ENCODE measurements at regions not wholly inside any gene's neighbourhood (a gene's known extent, or its start where the extent isn't known, plus 50 kb on each side); places are given as distances from the start of the nearest gene placed in this dataset.

DNA sequence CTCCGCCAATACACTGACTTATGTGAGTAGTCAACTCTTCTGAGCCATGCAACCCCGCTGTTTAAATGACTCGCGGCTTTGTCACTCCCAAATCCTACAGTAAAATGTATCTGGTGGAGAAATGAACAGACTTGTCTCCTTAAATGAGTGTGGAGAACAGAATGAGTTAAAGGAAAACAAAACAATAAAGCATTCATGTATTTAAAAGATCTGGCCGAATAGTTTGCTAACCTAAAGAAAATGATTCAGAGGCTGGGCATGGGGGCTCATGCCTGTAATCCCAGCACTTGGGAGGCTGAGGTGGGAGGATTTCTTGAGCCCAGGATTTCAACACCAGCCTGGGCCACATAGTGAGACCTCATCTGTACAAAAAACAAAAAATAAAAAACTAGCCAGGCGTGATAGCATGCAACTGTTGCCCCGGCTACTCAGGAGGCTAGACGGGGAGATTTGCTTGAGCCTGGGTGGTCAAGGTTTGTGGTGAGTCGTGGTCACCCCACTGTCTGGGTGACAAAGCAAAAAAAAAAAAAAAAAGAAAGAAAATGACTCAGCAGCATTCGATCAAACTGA lies 86.5 kb upstream of the PFKP start:
- DNase-seq = no peak

- DNase-seq = no peak
Measured at GRCh38 chr10:2980116-2980515, 87.2 kb upstream of the PFKP start.

- DNase-seq = no peak
Measured at GRCh38 chr10:2979306-2979705, 88.0 kb upstream of the PFKP start.

GRCh38 chr10:2978574-2979273 lies 88.6 kb upstream of the PFKP start:
- no peak for DNase-seq

DNA sequence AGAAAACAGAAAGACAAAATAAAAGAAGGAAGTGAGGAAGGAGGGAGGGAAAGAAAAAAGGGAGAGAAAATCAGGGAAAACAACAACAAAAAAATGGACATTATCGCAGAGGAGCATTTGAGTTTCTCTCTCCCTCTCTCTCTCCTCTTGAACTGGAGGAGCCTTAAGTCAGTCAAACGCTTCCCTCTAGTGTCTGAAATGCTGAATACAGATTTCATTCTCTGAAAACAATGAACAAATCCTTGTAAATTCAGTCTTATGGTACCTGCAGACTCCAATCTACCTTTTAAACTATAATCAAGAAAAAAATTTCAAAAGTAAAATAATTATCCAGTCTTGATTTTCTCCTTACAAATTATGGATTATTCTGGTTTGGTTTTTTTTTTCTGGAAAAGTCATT lies 89.2 kb upstream of the PFKP start:
- DNase-seq = no peak

- DNase-seq = no peak
Measured at GRCh38 chr10:2974503-2975207, 92.7 kb upstream of the PFKP start.

GRCh38 chr10:2974083-2974482 lies 93.3 kb upstream of the PFKP start:
- no peak for DNase-seq

- no peak for DNase-seq
Measured at GRCh38 chr10:2972810-2973209, 94.5 kb upstream of the PFKP start.

- no peak for DNase-seq
Measured at GRCh38 chr10:2972216-2972615, 95.1 kb upstream of the PFKP start.

DNA sequence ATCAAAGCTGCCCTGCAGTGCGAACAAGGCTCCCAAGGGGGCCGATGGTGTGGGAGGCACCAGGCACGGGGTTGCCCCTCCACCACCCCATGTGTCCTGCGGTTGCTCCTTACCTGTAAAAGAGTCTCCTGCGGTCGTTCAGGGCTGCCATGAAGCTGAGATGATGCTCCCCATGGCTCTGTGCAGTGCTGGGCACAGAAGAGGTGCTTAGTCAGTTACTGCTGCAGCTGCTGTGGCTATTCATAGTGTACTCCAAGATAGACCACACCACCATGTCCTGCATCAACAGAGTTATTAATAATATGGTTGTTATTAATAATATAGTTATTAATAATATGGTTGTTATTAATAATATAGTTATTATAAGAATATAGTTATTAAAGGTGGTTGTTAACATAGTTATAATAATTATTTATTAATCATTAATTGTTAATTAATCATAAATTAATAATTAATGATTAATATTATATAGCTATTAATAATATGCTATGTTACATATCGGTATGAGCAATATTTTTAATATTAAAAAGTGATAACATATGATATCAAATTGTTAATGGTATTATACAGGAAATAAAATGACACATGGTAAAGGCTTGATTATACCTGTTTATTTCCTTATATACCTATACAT lies 97.0 kb upstream of the PFKP start:
- DNase-seq = no peak

DNA sequence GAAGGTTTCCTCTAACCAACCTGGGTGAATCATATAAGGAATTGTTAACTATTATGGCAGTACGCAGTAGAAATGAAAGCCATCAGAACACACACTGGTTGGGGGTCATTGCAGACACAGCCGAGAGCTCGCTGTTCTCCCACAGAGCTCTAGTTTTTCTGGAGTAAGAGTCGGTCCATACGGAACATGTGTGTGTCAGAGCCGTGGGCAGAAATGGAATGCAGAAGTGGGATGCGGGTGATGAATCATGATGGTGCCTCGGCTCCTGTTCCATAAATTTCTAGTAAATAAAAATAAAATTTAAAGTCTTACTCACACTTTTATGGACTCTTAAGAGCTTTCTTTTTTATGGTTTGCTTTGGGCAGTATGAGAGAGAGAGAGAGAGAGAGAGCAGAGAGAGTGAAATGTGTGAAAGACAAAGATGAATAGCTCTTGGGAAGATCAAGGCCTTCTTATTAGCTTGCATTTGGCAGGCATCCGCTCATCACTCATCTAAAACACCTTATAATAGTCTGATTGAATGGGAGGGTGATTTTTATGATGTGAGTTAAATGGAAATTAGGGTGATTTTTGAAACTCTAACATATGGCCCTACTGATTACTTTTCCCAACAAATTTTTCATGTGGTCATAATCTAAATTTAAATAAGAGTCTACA lies 98.8 kb upstream of the PFKP start:
- DNase-seq = no peak

DNA sequence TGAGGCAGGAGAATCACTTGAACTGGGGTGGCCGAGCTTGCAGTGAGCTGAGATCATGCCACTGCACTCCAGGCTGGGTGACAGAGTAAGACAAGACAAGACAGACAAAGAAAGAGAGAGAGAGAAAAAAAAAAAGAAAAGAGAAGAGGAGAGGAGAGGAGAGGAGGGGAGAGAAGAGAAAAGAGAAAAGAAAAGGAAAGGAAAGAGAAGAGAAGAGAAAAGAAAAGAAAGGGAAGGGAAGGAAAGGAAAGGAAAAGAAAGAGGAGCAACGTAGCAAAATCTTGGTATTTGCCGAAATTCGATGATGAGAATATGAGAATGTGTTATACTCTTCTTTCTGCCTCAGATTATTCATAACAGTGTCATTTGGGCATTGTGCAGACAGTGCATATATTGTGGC lies 101.2 kb upstream of the PFKP start:
- DNase-seq = no peak

DNA sequence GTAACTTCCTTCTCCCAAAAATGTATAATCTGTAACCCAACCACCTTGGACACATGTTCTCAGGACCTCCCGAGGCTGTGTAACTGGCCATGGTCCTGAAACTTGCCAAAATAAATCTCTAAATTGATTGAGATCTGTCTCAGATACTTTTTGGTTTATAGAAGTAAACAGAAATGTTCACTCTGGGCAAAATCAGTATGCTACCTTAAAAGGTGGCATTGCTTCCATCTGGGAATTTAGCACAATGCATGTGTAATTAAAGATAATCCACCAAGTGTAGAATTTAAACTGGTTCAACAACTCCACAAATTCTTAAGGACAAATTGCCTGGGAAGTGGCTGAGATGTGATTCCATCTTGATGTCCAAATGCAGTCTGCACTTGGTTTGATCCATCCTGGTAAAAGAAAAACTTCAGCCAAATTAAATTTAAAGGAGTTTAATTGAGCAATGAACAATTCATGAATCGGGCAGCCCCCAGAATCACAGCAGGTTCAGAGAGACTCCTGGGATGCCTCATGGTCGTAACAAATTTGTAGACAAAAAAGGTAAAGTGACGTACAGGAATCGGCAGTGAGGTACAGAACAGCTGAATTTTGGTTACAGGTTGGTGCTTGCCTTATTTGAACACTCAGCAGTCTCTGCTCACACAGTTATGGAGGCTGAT lies 102.6 kb upstream of the PFKP start:
- DNase-seq = no peak

DNA sequence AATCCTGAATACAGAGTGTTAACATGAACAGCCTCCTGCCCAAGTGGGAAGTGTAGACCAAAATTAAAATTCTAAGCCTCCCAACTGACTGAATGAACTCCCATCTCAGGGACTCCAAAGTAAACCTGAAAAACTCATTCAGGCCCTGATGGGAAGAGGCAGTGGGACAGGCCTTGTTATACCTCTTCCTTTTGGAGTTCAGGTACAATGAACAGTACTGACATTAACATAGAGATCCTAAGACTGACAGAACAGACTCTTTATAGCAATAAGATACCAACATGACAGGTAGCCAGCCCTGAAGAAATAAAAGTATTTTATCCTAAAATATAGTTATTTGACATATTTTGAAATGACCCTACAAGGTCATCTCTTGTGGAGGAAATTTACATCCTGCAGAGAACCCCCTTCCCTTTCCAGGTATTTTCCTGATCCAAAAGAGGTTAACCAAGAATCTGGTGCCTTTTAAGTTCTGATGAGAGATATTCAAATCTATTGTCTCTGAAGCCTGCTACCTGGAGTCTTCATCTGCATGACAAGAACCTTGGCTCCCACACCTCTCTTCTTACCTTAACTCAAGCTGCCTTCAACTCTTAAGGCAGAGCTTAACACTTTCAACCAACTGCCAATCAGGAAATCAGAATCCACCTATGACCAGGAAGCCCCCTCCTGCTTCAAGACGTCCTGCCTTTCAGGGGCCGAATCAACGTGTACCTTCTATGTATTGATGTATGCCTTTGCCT lies 103.3 kb upstream of the PFKP start:
- no peak for DNase-seq

DNA sequence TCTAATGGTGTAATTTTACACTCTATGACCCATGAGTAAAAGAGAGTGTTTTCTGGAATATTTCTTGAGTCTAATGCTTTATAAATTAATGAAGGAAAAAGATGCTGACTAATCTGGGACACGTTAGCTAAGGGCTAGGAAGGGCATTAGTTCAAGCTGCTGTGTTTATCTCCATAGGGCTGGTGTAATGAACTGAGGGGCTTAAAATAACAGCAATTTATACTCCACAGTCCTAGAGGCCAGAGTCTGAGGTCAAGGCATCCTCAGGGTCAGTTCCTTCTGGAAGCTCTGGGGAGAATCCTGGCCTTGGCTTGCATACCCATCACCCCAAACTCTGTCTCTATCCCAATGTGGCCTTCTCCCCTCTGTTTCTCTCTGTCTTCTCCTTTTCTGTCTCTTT lies 105.2 kb upstream of the PFKP start:
- no peak for DNase-seq

GRCh38 chr10:2958659-2959058 lies 108.7 kb upstream of the PFKP start:
- DNase-seq = no peak

DNA sequence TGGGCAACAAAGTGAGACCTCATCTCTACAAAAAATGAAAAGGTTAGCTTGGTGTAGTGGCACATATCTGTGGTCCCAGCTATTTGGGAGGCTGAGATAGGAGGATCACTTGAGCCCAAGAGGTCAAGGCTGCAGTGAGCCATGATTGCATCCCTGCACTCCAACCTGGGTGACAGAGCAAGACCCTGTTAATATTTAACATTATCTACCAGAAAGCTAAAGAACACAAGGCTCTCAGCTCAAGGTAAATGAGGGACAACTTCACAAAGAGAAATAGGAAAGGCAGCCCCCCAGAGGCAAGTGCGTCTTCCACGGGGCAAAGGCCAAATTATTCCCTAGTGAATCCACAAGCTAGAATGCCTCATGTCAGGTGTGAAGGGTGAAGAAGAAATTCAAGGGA lies 109.6 kb upstream of the PFKP start:
- DNase-seq = no peak

GRCh38 chr10:2955064-2955463 lies 112.3 kb upstream of the PFKP start:
- DNase-seq = no peak

GRCh38 chr10:2953495-2953894 lies 113.9 kb upstream of the PFKP start:
- no peak for DNase-seq

DNA sequence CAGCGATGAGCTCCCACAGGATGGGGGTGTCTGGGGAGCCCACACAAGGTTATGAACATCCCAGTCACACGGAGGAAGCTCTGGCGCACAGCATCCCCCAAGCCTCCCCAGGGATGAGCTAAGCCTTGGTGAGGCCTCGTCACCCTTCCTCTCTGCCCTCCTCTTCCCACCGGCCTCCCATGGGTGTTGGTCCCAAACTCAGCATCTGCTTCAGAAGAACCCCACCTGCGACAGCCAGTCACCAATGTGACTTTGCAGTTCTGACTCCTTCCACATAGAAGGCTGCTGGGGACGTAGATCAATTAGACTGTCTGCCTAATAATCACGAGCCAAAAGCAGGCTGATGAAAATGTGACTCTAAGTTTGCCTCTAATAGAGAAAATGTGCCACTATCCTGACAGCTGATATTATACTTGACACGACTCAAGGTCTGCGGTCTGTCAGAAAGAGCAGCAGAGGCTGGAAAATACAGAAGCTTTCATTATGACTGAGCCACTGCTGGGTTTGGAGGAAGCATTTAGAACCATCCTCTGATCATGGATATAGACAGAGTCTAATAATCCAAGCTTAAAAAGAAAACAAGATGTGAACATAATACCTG lies 116.0 kb upstream of the PFKP start:
- DNase-seq = no peak

- DNase-seq = no peak
Measured at GRCh38 chr10:2950546-2950945, 116.8 kb upstream of the PFKP start.

DNA sequence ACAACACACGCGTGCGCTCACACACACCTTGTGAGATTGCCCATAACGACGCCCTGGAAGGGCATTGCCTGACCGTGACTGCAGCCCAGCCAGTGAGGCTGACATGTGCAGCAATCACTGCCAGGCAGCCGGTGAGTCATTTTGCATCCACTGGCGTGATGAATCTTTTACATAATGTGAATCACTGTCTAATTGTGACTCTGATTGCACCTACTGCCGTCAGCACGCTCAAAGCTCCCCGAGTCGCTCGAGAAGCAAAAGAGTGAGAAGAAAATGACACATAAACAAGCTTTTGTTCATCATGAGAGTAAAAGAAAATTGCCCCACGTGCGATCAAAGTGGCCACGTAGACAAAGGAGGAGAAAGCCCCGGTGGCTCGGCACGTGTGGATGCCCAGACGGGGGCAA lies 117.4 kb upstream of the PFKP start:
- peak; percentile 37 to 41 for DNase-seq

Measured in stimulated activated CD4-positive, alpha-beta T cell treated with anti-CD3 and anti-CD28 coated beads, Interleukin-4, amount 100 ng/mL, for 4 hours (primary cell).